ENCODE measurements at regions not wholly inside any gene's neighbourhood (a gene's known extent, or its start where the extent isn't known, plus 50 kb on each side); places are given as distances from the start of the nearest gene placed in this dataset.
A peak's percentile ranks its signal among the peaks of the same experiment; 100 is the strongest.

GRCh38 chr7:21215307-21215706 lies 212.6 kb upstream of the SP4 start:
- no peak for DNase-seq

- no peak for DNase-seq
Measured at GRCh38 chr7:21217365-21217764, 210.5 kb upstream of the SP4 start.

- no peak for DNase-seq
Measured at GRCh38 chr7:21218155-21218554, 209.7 kb upstream of the SP4 start.

GRCh38 chr7:21221130-21221529 lies 206.8 kb upstream of the SP4 start:
- no peak for DNase-seq

- DNase-seq = no peak
Measured at GRCh38 chr7:21238400-21239116, 189.3 kb upstream of the SP4 start.

- no peak for DNase-seq
Measured at GRCh38 chr7:21243265-21243664, 184.6 kb upstream of the SP4 start.

GRCh38 chr7:21251151-21251800 lies 176.6 kb upstream of the SP4 start:
- DNase-seq = peak in 1 of 56 donors; percentile 0

- DNase-seq = peak in 44 of 56 donors; percentile 0 to 70 (median 19)
Measured at GRCh38 chr7:21253740-21254687, 173.9 kb upstream of the SP4 start.

GRCh38 chr7:21256310-21256877 lies 171.5 kb upstream of the SP4 start:
- DNase-seq = peak in 3 of 56 donors; percentile 1 to 31 (median 14)

- DNase-seq = no peak
Measured at GRCh38 chr7:21260939-21261338, 166.9 kb upstream of the SP4 start.

- DNase-seq = peak in 10 of 56 donors; percentile 1 to 32 (median 12)
Measured at GRCh38 chr7:21261627-21262594, 166.0 kb upstream of the SP4 start.

- DNase-seq = no peak
Measured at GRCh38 chr7:21269021-21269420, 158.9 kb upstream of the SP4 start.

- DNase-seq = no peak
Measured at GRCh38 chr7:21276471-21277035, 151.3 kb upstream of the SP4 start.

GRCh38 chr7:21278944-21279343 lies 148.9 kb upstream of the SP4 start:
- no peak for DNase-seq

GRCh38 chr7:21281193-21281592 lies 146.7 kb upstream of the SP4 start:
- DNase-seq = no peak

- DNase-seq = no peak
Measured at GRCh38 chr7:21293771-21294170, 134.1 kb upstream of the SP4 start.

- no peak for DNase-seq
Measured at GRCh38 chr7:21299766-21300165, 128.1 kb upstream of the SP4 start.

- no peak for DNase-seq
Measured at GRCh38 chr7:21300692-21301091, 127.2 kb upstream of the SP4 start.

- no peak for DNase-seq
Measured at GRCh38 chr7:21304808-21305375, 123.0 kb upstream of the SP4 start.
